ENCODE measurements at regions not wholly inside any gene's neighbourhood (a gene's known extent, or its start where the extent isn't known, plus 50 kb on each side); places are given as distances from the start of the nearest gene placed in this dataset.

DNA sequence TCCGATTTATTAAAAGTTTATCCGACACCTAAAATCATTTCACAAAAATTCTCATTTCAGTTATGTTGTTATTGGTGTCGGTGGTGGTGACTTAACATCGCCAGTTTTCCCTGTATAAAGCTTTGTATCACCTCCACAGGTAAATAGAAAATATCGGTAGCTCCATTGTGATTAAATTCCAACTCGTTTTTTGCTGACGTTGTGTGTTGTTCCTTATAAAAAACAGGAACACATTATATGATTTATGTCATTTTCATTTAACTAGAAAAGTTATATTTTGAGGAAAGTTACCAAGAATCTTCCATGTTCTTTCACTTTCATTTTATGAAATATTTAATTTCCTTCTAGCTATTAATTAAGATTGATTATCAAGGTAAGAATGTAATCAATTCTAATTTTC is 635.9 kb downstream of the CDH18 start:
- no peak overlapping the region for H3K27ac ChIP-seq (ENCODE audit: extremely low read depth, low read depth, low read length)
- in situ Hi-C loops (cut with MboI) (no loop called here), intact Hi-C loops (cut with micrococcal nuclease) (no loop called here)
- no peaks in the 10 kb centered on the region for H3K79me2 ChIP-seq (ENCODE audit: control insufficient read depth, insufficient read depth, low read length)
- H3K9me1 ChIP-seq (ENCODE audit: control insufficient read depth, insufficient read depth, low read length) = no peaks in the 10 kb centered on the region
- H4K20me1 ChIP-seq (replicated peaks; ENCODE audit: control insufficient read depth, insufficient read depth, low read length) = no peaks in the 10 kb centered on the region
- no peaks in the 10 kb centered on the region for H3K36me3 ChIP-seq (ENCODE audit: control insufficient read depth, insufficient read depth, low read length)
- CTCF ChIA-PET (ENCODE audit: low intra/inter-chr PET ratio) = no interaction called here
- no peak for DNase-seq (ENCODE audit: extremely low read depth in 1 of 4, low spot score in 3 of 4)
- H3K4me3 ChIP-seq = no peak overlapping the region
- BruUV-seq (replicated peaks) = no TSS peak
- FAIRE-seq = no peak
- POLR2A ChIA-PET = no interaction called here
- no peaks in the 10 kb centered on the region for H3K27me3 ChIP-seq (ENCODE audit: control insufficient read depth in 2 of 2, insufficient read depth in 2 of 2, low read length in 2 of 2)
- ATAC-seq = no peak
- H3K4me1 ChIP-seq (replicated peaks in 1 of 2; ENCODE audit: control insufficient read depth in 2 of 2, insufficient read depth in 2 of 2, low read length in 2 of 2) = no peaks in the 10 kb centered on the region
- TF ChIP-seq CEBPG (CRISPR knock-in tag; IDR thresholded peaks at IDR 0.05) (no peak), CEBPG (tag; conservative IDR thresholded peaks at IDR 0.05 in 1 of 2, IDR thresholded peaks at IDR 0.05 in 1 of 2) (no peak), SMAD1 (IDR thresholded peaks at IDR 0.05; ENCODE audit: low read depth, low read length, partially characterized antibody) (no peak), NCOA2 (IDR thresholded peaks at IDR 0.05; ENCODE audit: partially characterized antibody in 2 of 2) (no peak), MAFF (IDR thresholded peaks at IDR 0.05; ENCODE audit: low read length) (peak; percentile 51), POLR2AphosphoS2 (IDR thresholded peaks at IDR 0.05; ENCODE audit: low read length) (no peak), MAFK (IDR thresholded peaks at IDR 0.05; ENCODE audit: low read length) (0 out of 2 replicates have a peak, but pooled peaks have one; percentile 18), ZNF561 (CRISPR knock-in tag; conservative IDR thresholded peaks at IDR 0.05) (no peak), SRSF3 (IDR thresholded peaks at IDR 0.05; ENCODE audit: insufficient read depth, low read length) (no peak), MYC (IDR thresholded peaks at IDR 0.05; ENCODE audit: low read depth, low read length) (no peak), MYC (CRISPR knock-in tag; IDR thresholded peaks at IDR 0.05; ENCODE audit: borderline replicate concordance, low read depth) (no peak), MAFG (tag; conservative IDR thresholded peaks at IDR 0.05) (0 out of 2 replicates have a peak, but pooled peaks have one; percentile 19), ZKSCAN8 (CRISPR knock-in tag; IDR thresholded peaks at IDR 0.05) (no peak), ZNF316 (IDR thresholded peaks at IDR 0.05) (peak; percentile 57; the same call in 1 of the 2 replicates), C11orf30 (IDR thresholded peaks at IDR 0.05; ENCODE audit: low read depth) (peak; percentile 29; the same call in 1 of the 2 replicates)
- TF ChIP-seq, protein P1, sequence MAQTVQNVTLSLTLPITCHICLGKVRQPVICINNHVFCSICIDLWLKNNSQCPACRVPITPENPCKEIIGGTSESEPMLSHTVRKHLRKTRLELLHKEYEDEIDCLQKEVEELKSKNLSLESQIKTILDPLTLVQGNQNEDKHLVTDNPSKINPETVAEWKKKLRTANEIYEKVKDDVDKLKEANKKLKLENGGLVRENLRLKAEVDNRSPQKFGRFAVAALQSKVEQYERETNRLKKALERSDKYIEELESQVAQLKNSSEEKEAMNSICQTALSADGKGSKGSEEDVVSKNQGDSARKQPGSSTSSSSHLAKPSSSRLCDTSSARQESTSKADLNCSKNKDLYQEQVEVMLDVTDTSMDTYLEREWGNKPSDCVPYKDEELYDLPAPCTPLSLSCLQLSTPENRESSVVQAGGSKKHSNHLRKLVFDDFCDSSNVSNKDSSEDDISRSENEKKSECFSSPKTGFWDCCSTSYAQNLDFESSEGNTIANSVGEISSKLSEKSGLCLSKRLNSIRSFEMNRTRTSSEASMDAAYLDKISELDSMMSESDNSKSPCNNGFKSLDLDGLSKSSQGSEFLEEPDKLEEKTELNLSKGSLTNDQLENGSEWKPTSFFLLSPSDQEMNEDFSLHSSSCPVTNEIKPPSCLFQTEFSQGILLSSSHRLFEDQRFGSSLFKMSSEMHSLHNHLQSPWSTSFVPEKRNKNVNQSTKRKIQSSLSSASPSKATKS (CRISPR knock-in tag; IDR thresholded peaks at IDR 0.05) = no peak
- TF ChIP-seq, protein P2, sequence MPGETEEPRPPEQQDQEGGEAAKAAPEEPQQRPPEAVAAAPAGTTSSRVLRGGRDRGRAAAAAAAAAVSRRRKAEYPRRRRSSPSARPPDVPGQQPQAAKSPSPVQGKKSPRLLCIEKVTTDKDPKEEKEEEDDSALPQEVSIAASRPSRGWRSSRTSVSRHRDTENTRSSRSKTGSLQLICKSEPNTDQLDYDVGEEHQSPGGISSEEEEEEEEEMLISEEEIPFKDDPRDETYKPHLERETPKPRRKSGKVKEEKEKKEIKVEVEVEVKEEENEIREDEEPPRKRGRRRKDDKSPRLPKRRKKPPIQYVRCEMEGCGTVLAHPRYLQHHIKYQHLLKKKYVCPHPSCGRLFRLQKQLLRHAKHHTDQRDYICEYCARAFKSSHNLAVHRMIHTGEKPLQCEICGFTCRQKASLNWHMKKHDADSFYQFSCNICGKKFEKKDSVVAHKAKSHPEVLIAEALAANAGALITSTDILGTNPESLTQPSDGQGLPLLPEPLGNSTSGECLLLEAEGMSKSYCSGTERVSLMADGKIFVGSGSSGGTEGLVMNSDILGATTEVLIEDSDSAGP (CRISPR knock-in tag; IDR thresholded peaks at IDR 0.05) = no peak
- 4% methylated on average over 7 of the region's 7 CpGs for WGBS (ENCODE audit: insufficient coverage, low coverage, missing lambda C conversion rate)
- H3K9ac ChIP-seq (ENCODE audit: insufficient read depth in 1 of 2, low read depth in 2 of 2, low read length in 2 of 2) = no peak overlapping the region
- H3K9me3 ChIP-seq (replicated peaks; ENCODE audit: control insufficient read depth, insufficient read depth, low read depth, low read length) = peaks cover 3% of the 10 kb centered on the region; the same call in 1 of the 2 replicates
- no peak overlapping the region for H2AFZ ChIP-seq (ENCODE audit: low read depth, low read length)
- no peak overlapping the region for H3K4me2 ChIP-seq (ENCODE audit: insufficient read depth, low read length)
